NCI-H748 (cell line): ENCODE measurements at regions not wholly inside any gene's neighbourhood (a gene's known extent, or its start where the extent isn't known, plus 50 kb on each side); places are given as distances from the start of the nearest gene placed in this dataset.
"Not testable (repeated sequence)": the region's sequence is repeated elsewhere in the genome, so short reads cannot be mapped to it uniquely, and the experiment has no call there.

ENCODE experiments used
- DNase-seq: peaks from one replicate; lab custom pipeline; 2025; ENCODE audit not compliant: unreplicated experiment; lab: John Stamatoyannopoulos, UW

DNA sequence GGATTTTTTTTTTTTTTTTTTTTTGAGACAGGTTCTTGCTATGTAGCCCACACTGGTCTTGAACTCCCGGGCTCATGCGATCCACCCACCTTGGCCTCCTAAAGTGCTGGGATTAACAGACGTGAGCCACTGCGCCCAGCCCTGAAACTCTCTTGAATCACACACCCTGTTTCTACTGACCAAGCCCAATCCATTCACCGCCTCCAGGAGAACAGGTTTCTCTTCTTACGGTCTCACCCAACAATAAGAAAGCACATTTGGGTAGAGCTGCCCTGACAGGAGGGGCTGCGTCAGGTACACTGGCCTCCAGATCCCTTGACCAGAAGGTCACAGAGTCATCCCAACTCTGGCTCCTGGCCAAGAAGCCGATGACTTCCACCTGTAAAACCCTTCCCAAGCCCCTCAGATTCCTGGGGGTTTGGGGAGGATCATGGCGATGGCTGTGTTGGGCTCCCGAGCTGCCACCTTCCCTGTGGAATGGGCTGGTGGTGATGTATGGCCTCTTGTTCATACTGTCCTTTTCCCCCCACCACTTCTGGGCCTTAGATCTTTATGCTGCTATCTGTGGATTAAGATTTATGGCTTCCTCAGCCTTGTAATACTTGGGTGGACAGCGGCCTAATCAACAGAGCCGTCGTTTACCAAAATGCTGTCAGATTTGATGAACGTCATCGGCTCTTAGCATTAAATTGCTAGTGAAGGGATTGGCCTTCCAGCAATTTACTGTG, 89.1 kb downstream of the KATNIP start:
- DNase-seq, result no peak

DNA sequence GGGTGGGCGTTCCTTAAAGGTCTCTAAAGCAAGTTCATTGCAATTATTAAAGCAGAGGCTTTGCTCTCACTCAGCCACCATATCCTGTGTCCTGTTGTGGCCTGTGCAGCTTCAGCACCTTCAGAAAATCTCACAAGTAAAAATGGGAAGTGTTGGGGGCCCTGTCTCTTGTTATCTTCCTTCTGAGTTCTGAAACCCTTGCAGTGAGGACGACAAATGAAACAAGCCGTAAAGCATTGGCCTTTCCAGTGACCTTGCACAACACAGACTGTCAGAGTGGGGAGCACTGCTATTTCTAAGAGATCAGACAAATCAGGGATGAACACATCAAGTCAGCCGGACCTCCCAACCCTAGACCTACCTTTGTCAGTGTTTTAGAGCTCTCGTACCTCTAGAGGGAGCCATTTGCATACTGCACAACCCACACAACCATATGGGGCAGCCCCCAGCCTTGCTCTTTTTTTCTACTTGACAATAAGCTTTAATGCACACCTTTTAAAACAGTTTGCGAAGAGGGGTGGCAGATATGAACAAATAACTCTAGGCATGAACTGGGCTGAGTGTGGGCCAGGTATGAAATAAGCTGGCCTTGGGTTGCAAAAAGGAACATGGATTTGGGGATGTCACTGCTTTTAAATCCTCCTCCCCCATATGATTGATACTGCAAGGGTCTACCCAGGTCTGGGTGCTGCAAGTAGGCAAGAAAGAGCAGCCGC, 89.8 kb downstream of the KATNIP start:
- DNase-seq, result peak; percentile 23

DNA sequence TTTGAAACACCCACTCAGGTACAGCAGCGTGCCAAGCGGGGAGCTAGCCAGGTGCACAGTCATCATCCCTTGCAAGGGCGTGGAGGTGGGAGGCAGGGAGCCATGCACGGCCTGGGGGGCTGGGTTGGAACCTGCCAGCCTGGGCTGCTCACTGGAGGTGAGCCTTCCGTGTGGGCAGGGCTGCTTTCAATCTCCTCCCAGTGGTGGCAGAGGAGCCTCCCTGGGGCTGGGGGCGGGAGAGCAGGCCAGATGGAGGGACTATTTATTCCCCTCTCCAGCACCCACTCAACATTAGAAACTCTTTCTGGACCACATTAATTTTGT, 90.3 kb downstream of the KATNIP start:
- no peak for DNase-seq

DNA sequence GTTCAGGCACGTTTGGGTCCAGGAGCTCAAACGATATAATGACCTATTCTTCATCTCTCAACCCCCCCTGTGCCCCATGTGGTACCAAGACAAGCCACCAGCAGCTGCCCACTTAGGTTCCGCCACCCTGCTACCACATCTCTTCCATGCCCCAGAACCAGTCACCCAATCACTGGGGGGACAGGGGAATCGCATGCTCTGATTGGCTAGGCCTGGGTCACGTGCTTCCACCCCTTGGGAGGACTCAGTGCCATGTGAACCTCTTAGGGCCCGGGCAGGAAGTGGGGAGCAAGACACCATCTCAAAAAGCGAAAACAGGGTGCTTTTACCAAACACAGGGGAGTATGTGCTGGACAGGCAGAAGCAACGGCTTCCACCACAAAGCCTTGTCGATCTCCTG, 91.3 kb downstream of the KATNIP start:
- DNase-seq, result no peak

DNA sequence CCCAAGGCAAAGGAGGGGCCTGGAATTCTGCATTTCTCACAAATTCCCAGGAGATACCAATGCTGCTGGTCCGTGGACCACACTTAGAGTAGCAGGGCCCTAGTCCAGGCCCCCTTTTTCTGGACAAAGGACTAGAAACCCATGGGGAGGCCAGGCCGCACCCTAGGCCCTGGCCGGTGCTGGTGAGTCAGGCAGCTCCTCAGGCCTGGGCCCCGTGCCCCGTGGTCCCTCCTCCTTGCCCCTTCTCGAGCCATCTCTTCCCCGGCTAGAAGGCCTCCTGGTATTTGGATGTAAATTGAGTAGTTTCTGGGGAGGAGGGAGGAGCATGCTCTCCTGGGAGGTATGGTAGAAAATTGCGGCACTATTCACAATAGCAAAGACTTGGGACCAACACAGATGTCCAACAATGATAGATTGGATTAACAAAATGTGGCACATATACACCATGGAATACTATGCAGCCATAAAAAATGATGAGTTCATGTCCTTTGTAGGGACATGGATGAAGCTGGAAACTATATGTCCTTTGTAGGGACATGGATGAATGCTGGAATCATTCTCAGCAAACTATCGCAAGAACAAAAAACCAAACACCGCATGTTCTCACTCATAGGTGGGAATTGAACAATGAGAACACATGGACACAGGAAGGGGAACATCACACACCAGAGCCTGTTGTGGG, 91.9 kb downstream of the KATNIP start:
- not testable (repeated sequence) for DNase-seq

DNA sequence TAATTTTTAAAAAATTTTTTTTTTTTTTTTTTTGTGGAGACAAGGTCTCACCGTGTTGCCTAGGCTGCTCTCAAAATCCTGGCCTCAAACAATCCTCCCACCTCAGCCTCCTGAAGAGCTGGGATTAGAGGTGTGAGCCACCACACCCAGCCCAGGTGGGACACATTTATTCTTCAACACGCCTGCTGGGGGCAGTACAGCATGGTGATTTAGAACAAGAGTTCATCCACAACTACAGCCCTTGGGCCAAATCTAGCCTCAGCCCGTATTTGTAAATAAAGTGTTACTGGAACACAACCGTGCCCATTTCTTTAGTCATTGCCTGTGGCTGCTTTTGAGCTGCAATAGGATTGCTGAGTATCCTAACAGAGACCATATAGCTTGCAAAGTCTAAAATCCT, 92.8 kb downstream of the KATNIP start:
- no peak for DNase-seq

DNA sequence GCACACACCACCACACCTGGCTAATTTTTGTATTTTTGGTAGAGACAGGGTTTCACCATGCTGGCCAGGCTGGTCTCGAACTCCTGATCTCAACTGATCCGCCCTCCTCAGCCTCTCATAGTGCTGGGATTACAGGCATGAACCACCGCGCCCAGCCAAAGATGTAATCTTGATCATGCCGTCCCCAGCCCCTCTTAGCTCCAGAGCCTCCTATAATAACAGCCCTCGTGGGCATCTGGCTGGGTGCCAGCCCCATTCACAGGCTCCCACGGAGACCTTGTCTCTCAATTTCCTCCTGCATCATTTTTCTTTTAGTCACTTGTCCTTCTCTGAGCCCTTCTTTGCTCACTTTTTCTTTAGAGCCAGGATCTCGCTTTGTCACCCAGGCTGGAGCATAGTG, 94.2 kb downstream of the KATNIP start:
- no peak for DNase-seq

DNA sequence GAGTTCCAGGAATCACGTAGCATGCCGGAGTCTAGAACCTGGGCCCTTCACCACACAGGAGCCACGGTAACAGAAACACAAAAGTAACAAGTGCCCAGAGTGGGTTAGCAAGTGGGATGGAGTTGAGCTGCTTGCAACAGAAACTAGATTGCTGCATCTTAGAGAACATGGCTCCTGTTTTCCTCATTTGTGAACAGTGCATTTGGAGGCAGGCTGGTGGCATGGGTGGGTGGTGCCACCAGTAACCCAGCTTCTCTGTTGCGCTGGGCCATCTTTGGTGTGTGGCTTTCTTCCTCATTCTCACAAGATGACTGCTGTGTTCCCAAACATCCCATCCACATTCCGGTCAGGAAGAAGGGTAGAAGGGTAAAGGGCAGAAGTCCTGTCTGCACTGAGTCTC, 95.5 kb downstream of the KATNIP start:
- no peak for DNase-seq

DNA sequence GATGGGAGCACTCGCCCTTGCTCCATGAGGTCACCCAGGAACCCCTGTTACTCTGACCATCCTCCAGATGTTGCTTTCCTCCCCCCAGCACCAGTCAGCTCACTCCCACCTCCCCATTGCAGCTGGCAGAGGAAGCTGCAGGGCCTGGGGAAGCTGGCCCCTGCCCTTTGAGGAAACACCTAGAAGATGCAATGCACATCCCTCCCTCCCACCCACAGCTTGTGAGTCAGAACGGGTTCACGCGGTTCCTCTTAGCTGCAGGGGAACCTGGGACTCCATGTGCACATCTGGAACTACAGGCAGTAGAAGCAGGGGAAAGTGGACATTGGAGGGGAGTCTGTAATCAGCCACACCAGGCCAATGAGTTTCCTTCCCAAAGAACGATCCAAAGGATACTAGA, 96.9 kb downstream of the KATNIP start:
- DNase-seq, result no peak

DNA sequence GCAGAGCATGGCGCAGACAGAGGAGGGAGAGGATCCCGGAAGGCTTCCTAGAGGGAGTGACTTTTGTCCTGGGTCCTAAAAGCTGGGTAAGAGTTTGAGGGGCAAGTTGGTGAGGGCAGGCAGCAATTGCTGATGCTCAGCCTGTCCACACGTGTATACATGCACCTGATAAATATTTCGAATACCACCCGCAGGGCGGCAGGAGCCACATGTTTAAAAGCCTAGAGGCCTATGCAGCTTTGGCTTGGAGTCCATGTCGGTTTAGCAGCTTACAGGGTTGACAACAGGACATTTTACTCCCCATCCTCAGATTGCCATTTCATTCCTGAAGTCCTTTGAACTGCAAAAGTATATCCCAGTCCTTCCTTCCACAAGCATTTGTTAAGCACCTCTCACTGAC, 99.1 kb downstream of the KATNIP start:
- DNase-seq, result no peak

DNA sequence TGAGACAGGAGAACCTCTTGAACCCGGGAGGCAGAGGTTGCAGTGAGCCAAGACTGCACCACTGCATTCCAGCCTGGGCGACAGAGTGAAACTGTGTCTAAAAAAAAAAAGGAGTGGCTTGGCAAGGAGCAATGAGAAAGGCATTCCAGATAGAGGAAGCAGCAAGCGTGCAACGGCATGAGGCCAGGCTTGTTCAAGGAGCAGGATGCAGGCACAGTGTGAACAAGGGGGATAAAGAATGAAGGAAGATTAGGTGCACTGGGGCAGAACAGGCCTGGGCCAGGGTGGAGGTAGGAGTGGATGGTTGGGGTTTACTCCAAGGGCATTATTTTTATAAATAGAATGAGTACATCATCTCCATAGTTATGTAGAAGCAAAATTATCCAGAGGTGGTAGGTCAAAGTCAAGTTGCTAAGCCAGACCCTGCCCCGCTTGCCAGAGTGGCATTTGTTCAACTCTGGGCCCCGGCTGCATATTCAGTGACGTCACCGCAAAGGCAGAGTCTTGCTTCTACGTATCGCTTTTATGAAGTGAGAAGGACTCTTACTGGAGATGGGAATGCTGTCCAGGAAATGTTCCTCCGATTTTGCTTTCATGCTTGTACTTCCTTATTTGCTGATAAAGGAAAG, 100.2 kb downstream of the KATNIP start:
- no peak for DNase-seq

DNA sequence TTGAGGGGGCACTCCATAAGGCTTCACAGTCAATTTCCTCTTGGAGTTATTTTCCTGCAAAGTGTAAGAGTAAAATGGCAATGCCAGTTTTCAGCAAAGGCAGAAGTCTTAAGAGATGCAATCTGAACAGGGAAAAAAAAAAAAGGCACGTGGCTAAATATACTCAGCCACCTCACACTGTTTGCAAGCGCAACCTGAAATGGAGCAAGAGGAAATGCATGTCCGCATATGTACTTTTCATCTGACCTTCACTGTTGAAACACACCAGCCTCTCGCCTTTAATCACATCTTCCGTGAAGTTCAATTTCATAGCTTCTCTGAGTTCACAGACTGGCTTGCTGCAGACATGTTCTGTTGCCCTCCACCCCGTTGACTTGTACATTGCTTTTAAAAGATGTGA, 101.4 kb downstream of the KATNIP start:
- DNase-seq, result no peak

DNA sequence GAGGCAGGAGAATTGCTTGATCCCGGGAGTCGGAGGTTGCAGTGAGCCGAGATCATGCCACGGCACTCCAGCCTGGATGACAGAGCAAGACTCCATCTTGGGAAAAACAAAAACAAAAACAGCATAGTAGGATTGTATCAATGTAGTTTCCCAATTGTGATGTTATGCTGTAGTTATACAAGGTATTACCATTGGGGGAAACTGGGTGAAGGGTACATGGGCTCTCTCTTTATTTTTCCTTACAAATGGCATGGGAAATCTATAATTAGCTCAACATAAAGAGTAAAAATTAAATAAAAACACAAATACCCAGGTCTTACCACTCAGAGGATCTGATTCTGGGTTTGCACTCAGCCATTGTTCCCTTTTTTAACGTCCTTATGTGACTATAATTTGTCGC, 107.9 kb downstream of the KATNIP start:
- DNase-seq, result no peak

DNA sequence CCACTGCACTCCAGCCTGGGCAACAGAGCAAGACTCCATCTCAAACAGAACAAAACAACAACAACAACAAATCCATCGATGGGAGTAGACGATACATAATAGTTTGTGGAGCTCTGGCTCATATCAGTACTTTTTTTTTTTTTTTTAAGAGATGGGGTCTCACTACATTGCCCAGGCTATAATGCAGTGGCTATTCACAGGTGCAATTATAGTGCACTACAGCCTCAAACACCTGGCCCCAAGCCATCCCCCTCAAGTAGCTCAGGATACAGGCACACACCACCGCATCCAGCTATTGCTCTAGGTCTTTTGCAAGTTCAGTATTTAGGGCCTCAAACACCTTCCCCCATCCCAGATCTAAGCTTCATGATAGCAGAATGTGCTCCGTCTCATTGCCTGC, 110.6 kb downstream of the KATNIP start:
- DNase-seq, result no peak

DNA sequence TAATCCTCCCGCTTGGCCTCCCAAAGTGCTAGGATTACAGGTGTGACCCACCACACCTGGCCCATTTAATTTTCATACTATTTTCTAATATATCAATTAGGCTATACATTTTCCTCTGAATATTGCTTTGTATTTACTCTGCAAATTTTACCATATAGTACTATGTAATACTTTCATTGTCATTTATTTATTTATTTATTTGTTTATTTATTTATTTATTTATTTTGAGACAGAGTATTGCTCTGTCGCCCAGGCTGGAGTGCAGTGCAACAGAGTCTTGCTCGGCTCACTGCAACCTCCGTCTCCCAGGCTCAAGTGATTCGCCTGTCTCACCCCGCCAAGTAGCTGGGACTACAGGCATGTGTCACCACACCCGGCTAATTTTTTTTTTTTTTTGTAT, 113.3 kb downstream of the KATNIP start:
- DNase-seq, result not testable (repeated sequence)

DNA sequence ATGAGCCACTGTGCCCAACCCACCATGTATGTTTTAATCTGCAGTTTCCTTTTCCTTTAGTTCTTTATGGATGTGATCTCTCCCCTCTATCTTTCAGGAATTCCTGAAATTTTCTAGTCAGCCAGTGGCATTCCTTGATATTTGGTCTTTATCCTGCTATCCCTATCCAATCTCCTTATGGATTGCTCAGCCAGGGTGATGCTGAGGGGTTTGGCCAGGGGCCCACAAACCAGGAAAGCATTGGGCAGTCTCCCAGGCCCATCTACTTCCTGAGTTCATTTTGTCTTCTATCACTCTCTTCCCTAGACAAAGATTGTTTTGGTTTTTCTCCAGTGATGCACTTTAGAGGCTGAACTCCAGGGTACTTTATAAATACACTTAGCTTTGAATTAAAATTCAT, 115.9 kb downstream of the KATNIP start:
- DNase-seq, result no peak

DNA sequence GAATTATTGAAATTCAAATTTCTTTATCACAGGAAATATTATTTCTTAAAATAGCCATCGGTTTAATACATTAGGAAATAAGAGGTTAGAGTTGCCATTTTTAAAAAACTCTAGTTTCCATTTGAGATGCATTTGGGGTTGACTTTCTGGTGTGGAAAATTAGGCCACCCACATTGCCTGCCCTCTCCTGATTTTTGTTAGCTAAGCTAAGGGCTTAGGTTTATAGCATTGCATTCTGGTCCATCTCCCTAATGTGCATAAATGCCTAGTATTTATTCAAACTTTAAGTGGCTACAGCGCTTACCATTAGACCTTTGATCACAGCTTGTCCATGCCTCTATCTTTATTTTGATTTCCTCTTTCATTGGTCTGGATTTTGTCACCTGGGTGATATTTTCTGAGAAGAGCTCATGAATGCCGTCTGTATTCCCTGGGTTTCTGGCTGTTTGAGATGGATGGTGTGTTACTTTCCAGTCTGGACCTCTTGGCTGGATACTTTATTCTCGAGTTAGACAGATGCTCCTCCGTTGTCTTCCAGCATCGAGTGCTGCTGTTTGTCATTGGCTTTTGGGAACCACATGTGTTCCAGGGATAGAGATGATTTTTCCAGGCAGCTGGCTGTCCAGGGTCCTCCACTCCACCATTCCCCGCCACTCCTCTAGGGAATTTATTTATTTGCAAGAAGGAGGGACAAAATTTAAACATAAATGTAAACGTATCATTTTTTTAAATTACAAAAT, 120.3 kb downstream of the KATNIP start:
- DNase-seq, result no peak

DNA sequence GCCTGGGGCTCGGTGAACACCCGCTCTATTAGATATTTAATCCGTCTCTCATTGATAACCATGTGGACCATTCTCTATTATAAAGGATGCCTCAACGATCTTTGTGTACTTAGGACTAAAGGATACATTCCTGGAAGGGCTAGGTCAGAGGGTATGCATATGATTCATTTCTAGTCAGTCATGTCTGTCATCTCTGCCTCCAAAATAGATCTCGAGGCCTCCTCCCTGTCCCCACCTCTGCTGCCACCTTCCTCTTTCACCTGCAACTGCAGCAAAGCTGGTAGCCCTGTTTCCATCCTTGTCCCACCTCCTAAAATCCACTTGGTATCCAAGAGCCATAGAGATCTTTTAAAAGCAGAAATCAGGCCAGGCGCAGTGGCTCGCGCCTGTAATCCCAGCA, 121.5 kb downstream of the KATNIP start:
- DNase-seq, result no peak

DNA sequence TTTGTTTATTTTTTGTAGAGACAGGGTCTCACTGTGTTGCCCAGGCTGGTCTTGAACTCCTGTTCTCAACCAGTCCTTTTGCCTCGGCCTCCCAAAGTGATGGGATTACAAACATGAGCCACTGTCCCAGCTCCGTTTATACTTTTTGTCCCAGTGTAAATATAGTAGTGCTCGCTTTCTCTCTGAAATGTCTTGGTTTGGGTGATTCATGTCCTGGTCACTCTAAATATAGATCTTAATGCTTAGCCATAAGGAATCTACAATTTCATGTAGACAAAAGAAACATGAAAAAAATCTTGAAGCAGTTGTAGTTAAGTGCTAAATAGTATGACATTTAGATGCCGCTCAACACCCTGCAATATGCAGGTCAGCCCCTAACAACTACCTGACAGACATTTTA, 126.9 kb downstream of the KATNIP start:
- DNase-seq, result no peak

DNA sequence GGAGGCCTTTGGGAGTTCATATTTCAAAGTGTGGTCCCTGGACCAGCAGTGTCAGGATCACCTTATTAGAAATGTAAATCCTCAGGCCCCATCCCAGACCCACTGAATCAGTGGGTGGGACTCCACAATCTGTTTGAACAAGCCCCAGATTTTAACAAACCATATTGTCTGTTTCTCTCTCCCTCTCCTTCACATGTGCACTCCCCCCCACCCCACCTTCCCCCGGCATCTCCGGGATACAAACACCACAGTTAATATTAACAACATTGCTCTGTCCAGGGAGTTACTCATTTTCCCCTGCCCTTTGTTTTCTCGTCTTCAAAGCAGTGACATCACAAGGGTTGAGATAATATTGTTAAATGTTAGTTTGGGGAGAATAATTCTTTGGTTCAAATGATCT, 127.3 kb downstream of the KATNIP start:
- DNase-seq, result no peak

DNA sequence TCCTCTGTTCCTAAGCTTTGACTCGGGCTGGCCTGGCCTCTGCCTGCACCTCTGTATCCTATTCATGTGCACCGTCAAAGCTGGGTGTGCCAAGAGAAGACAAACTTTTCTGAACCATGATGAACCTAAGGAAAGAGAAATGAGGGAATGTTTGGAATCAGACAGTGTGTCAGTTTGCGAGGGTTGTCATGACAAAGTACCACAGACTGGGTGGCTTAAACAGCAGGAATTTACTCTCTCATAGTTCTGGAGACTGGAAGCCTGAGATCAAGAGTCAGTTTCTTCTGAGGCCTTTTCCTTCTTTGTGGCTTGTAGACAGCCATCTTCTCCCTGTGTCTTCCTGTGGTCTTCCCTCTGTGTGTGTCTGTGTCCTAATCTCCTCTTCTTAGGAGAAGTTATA, 129.0 kb downstream of the KATNIP start:
- DNase-seq, result no peak
